Fibroblast of lung (primary cell): ENCODE measurements at regions not wholly inside any gene's neighbourhood (a gene's known extent, or its start where the extent isn't known, plus 50 kb on each side); places are given as distances from the start of the nearest gene placed in this dataset.

Source experiments
- CTCF ChIP-seq, 2 donors: IDR thresholded peaks in 1 of 2; conservative IDR thresholded peaks in 1 of 2; 1 replicate in 1 of 2; 2 replicates in 1 of 2; pipeline ENCODE4 v1.5.1; 2011 to 2012; ENCODE audit warnings: low read length in 2 of 2, control low read depth in 1 of 2, inconsistent platforms in 1 of 2, low read depth in 1 of 2, mild to moderate bottlenecking in 1 of 2
- EZH2 ChIP-seq: IDR thresholded peaks from 2 replicates; pipeline ENCODE4 v1.5.1; 2012; ENCODE audit warnings: low read length, control low read depth, mild to moderate bottlenecking; ENCODE audit errors: missing control alignments

DNA sequence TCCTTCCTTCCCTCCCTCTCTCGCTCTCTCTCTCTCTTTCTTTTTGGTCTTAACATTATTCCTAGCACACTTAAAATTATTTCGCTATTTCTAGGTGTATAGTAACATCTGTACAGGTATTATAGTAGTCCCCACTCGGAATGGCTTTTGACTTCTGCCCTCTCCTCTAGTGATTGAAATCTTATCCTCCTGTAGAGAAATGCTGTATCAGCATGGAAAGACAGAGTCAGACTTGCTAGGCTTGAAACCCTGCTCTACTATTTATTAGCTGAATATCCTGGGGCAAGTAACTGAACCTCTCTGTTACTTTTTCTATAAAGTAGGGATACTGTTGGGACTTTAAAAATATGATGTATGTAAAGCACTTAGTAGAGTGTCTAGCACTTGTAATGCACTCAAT, 681.9 kb upstream of the C9orf72 start:
- TF ChIP-seq CTCF (conservative IDR thresholded peaks at IDR 0.05 in 1 of 2, IDR thresholded peaks at IDR 0.05 in 1 of 2; ENCODE audit: low read depth in 1 of 2, low read length in 2 of 2) (no peak), EZH2 (no peak)
